ENCODE measurements at regions not wholly inside any gene's neighbourhood (a gene's known extent, or its start where the extent isn't known, plus 50 kb on each side); places are given as distances from the start of the nearest gene placed in this dataset.

GRCh38 chr4:159779716-159780115, 676.8 kb downstream of the RAPGEF2 start:
- TF ChIP-seq CTCF (IDR thresholded peaks at IDR 0.05) (no peak), POLR2A (IDR thresholded peaks at IDR 0.05) (no peak), POLR2AphosphoS5 (IDR thresholded peaks at IDR 0.05) (no peak), EP300 (IDR thresholded peaks at IDR 0.05; ENCODE audit: low read depth) (no peak)
